B cell (primary cell): ENCODE measurements at regions not wholly inside any gene's neighbourhood (a gene's known extent, or its start where the extent isn't known, plus 50 kb on each side); places are given as distances from the start of the nearest gene placed in this dataset.

Source experiments
- ATAC-seq: fragments of 200-7000 bp; cut with Tn5 transposase; one replicate; pipeline ENCODE4 v1.10.0; 2021; ENCODE audit warnings: low read depth, mild to moderate bottlenecking, moderate number of reproducible peaks, moderate library complexity
- CTCF ChIA-PET: fragments of 350-600 bp; sonication (Branson Sonifier 250); formaldehyde crosslinking; loops from one replicate; lab custom pipeline; 2021; ENCODE audit warnings: antibody characterized with exemption, inconsistent platforms; lab: Charles Lee
- POLR2A ChIA-PET: fragments of 350-600 bp; sonication (Branson Sonifier 250); formaldehyde crosslinking; loops from one replicate; lab custom pipeline; 2021; ENCODE audit warnings: antibody characterized with exemption; lab: Charles Lee
- DNase-seq: peaks from one replicate; pipeline ENCODE4 v3.0.0; 2013
- H2AFZ ChIP-seq: 2 replicates; pipeline ENCODE4 v1.6.1; 2012; ENCODE audit warnings: mild to moderate bottlenecking, low read depth, low read length; ENCODE audit not compliant: insufficient read depth, poor library complexity, severe bottlenecking
- H3K27ac ChIP-seq, 2 donors: 1 replicate in 1 of 2; 2 replicates in 1 of 2; pipeline ENCODE4 v1.5.1; 2012 to 2013; ENCODE audit warnings: low read length in 2 of 2, mild to moderate bottlenecking in 2 of 2, moderate library complexity in 1 of 2
- H3K27me3 ChIP-seq, 4 experiments: fragments of 200-600 bp in 1 of 4; sonication (generic) in 1 of 4; replicated peaks in 1 of 4; 1 replicate in 2 of 4; 2 replicates in 2 of 4; pipeline versions ENCODE4 v1.6.1 to v1.7.0; 2013 to 2016; ENCODE audit warnings: low read length in 3 of 4, mild to moderate bottlenecking in 2 of 4, mixed read lengths in 1 of 4, moderate library complexity in 1 of 4; ENCODE audit not compliant: insufficient read depth in 4 of 4, control insufficient read depth in 3 of 4; ENCODE audit errors: control extremely low read depth in 1 of 4
- H3K36me3 ChIP-seq, 2 experiments: replicated peaks in 1 of 2; 1 replicate in 1 of 2; 2 replicates in 1 of 2; pipeline versions ENCODE4 v1.6.1 to v1.7.1; 2013; ENCODE audit warnings: low read length in 1 of 2; ENCODE audit not compliant: insufficient read depth in 2 of 2, control insufficient read depth in 1 of 2; ENCODE audit errors: control extremely low read depth in 1 of 2, extremely low read depth in 1 of 2
- H3K4me1 ChIP-seq, 2 donors: fragments of 200-600 bp in 1 of 2; sonication (generic) in 1 of 2; 1 replicate in 1 of 2; 2 replicates in 1 of 2; pipeline versions ENCODE4 v1.5.1 to v1.6.1; 2013 to 2017; ENCODE audit warnings: low read length in 2 of 2; ENCODE audit not compliant: control insufficient read depth in 2 of 2, insufficient read depth in 2 of 2
- H3K4me2 ChIP-seq: replicated peaks from 2 replicates; pipeline ENCODE3; 2012; ENCODE audit warnings: mild to moderate bottlenecking, low read depth, low read length; ENCODE audit not compliant: poor library complexity, severe bottlenecking
- H3K4me3 ChIP-seq, 5 experiments: fragments of 200-600 bp in 1 of 5; sonication (generic) in 1 of 5; 1 replicate in 3 of 5; 2 replicates in 2 of 5; pipeline versions ENCODE4 v1.5.1 to v1.7.0; 2011 to 2016; ENCODE audit warnings: low read length in 4 of 5, mild to moderate bottlenecking in 4 of 5, low read depth in 2 of 5, control low read depth in 1 of 5, moderate library complexity in 1 of 5; ENCODE audit not compliant: insufficient read depth in 1 of 5; ENCODE audit errors: control extremely low read depth in 1 of 5, extremely low read depth in 1 of 5
- H3K79me2 ChIP-seq: fragments of 200-600 bp; sonication (generic); one replicate; pipeline ENCODE4 v1.6.0; 2016; ENCODE audit warnings: low read length; ENCODE audit not compliant: control insufficient read depth, insufficient read depth
- H3K9ac ChIP-seq: fragments of 200-600 bp; sonication (generic); 2 replicates; pipeline ENCODE4 v1.6.1; 2017; ENCODE audit warnings: mild to moderate bottlenecking, low read length, moderate library complexity
- H3K9me3 ChIP-seq, 3 donors: one replicate each; pipeline versions ENCODE4 v1.6.1 to v1.7.1; 2013; ENCODE audit warnings: low read length in 2 of 3; ENCODE audit not compliant: control insufficient read depth in 2 of 3, insufficient read depth in 1 of 3; ENCODE audit errors: control extremely low read depth in 1 of 3
- H4K20me1 ChIP-seq: 2 replicates; pipeline ENCODE4 v1.6.0; 2012; ENCODE audit warnings: mild to moderate bottlenecking, low read length; ENCODE audit not compliant: insufficient read depth, control insufficient read depth, poor library complexity, severe bottlenecking
- H3K27ac Mint-ChIP-seq: one replicate; pipeline ENCODE4 v1.8.0; 2021; ENCODE audit warnings: mixed read lengths
- H3K27me3 Mint-ChIP-seq: one replicate; pipeline ENCODE4 v1.8.0; 2021; ENCODE audit warnings: mixed read lengths
- H3K4me1 Mint-ChIP-seq: one replicate; pipeline ENCODE4 v1.8.0; 2021; ENCODE audit warnings: mixed read lengths
- H3K4me3 Mint-ChIP-seq: one replicate; pipeline ENCODE4 v1.8.0; 2021; ENCODE audit warnings: mixed read lengths
- H3K9me3 Mint-ChIP-seq: one replicate; pipeline ENCODE4 v1.8.0; 2022; ENCODE audit warnings: mixed read lengths; ENCODE audit not compliant: insufficient read depth
- EZH2 ChIP-seq: IDR thresholded peaks from 2 replicates; pipeline ENCODE4 v1.6.1; 2012; ENCODE audit warnings: borderline replicate concordance, low read depth, mild to moderate bottlenecking, moderate library complexity, low read length; ENCODE audit not compliant: insufficient read depth, poor library complexity, severe bottlenecking
- WGBS: methylation state at CpG from one replicate; pipeline ENCODE4 v1.1.5; 2013; ENCODE audit warnings: missing lambda C conversion rate; ENCODE audit not compliant: insufficient coverage; 5-methylcytosine and 5-hydroxymethylcytosine counted together
- intact Hi-C: fragments of 100-400 bp; cut with micrococcal nuclease; formaldehyde crosslinking; loops from one replicate; pipeline ENCODE4 v1.10.0; 2022
- TF ChIP-seq, protein P1 (sequence below): fragments of 200-600 bp; IDR thresholded peaks from one replicate; pipeline ENCODE4 v1.8.0; 2022; ENCODE audit warnings: antibody characterized with exemption, mild to moderate bottlenecking

DNA sequence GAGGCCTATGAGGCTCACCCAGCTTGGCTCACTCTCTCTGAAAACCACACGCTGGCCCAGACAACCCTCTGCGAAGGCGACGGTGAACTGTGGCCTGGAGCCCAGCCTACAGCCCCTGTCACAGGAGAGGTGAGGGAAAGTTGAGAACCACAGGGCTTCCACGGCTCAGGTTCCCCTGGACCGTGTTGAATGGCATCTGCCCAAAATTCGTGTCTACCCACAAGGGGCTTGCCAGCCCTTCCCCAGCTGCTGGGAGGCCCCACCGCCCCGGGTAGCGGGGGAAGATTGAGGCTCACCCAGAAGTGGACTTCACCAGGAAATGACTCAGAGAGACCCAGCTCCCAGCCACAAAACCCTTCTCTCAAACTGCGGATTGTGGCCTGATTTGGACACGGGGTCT is 197.1 kb downstream of the CTTN start:
- 41% methylated on average over 9 of the region's 12 CpGs for WGBS
- Histone ChIP-seq H3K9me3 (no peaks in the 10 kb centered on the region), H3K4me1 (no peaks in the 10 kb centered on the region), H4K20me1 (no peaks in the 10 kb centered on the region), H3K9ac (no peak overlapping the region), H3K4me2 (no peak overlapping the region), H3K4me3 (no peak overlapping the region), H2AFZ (no peak overlapping the region), H3K79me2 (no peaks in the 10 kb centered on the region), H3K36me3 (no peaks in the 10 kb centered on the region), H3K27ac (no peak overlapping the region), H3K27me3 (no peaks in the 10 kb centered on the region)
- intact Hi-C loops, result no loop called here
- no peak for TF ChIP-seq EZH2
- TF ChIP-seq, protein P1, sequence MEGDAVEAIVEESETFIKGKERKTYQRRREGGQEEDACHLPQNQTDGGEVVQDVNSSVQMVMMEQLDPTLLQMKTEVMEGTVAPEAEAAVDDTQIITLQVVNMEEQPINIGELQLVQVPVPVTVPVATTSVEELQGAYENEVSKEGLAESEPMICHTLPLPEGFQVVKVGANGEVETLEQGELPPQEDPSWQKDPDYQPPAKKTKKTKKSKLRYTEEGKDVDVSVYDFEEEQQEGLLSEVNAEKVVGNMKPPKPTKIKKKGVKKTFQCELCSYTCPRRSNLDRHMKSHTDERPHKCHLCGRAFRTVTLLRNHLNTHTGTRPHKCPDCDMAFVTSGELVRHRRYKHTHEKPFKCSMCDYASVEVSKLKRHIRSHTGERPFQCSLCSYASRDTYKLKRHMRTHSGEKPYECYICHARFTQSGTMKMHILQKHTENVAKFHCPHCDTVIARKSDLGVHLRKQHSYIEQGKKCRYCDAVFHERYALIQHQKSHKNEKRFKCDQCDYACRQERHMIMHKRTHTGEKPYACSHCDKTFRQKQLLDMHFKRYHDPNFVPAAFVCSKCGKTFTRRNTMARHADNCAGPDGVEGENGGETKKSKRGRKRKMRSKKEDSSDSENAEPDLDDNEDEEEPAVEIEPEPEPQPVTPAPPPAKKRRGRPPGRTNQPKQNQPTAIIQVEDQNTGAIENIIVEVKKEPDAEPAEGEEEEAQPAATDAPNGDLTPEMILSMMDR, result no peak
- DNase-seq (no peak), ATAC-seq (no peak)
- Mint-ChIP-seq H3K27me3 (peaks cover 8% of the 10 kb centered on the region), H3K4me3 (no peak overlapping the region), H3K4me1 (no peaks in the 10 kb centered on the region), H3K27ac (no peak overlapping the region), H3K9me3 (no peaks in the 10 kb centered on the region)
- ChIA-PET CTCF (no interaction called here), POLR2A (no interaction called here)

DNA sequence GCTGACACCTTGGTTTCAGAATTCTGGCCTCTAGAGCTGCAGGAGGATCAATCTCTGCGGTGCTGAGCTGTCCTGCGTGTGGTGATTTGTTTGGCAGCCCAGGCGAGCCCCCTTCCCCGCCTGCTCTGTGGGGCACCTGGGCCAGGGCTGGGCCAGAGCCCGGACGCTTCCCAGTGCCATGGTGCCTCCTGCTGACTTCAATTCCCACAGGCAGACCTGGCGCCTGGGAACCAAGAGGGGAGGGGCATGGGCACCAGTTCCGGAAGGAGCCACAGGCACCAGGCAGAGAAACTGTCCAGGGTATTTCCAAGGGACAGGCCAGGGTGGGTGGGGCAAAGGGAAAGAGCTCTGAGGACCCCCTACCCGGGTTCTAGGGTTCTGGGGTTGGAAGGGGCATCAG is 197.8 kb downstream of the CTTN start:
- Histone ChIP-seq H2AFZ (no peak overlapping the region), H3K36me3 (no peaks in the 10 kb centered on the region), H4K20me1 (no peaks in the 10 kb centered on the region), H3K79me2 (no peaks in the 10 kb centered on the region), H3K4me2 (no peak overlapping the region), H3K9me3 (no peaks in the 10 kb centered on the region), H3K27ac (no peak overlapping the region), H3K9ac (no peak overlapping the region), H3K4me1 (no peaks in the 10 kb centered on the region), H3K4me3 (no peak overlapping the region), H3K27me3 (no peaks in the 10 kb centered on the region)
- Mint-ChIP-seq H3K4me1 (no peaks in the 10 kb centered on the region), H3K27ac (no peak overlapping the region), H3K27me3 (peaks cover 8% of the 10 kb centered on the region), H3K9me3 (no peaks in the 10 kb centered on the region), H3K4me3 (no peak overlapping the region)
- TF ChIP-seq EZH2, result no peak
- TF ChIP-seq, protein P1, result no peak
- intact Hi-C loops, result no loop called here
- CTCF ChIA-PET, result no interaction called here
- DNase-seq (no peak), ATAC-seq (no peak)
- WGBS, result 89% methylated on average over 9 of the region's 9 CpGs
- POLR2A ChIA-PET, result no interaction called here
